Left lung (tissue), 4 donors: ENCODE measurements at regions not wholly inside any gene's neighbourhood (a gene's known extent, or its start where the extent isn't known, plus 50 kb on each side); places are given as distances from the start of the nearest gene placed in this dataset.
A peak's percentile ranks its signal among the peaks of the same experiment; 100 is the strongest.

ENCODE experiments used
- ATAC-seq: fragments of 200-7000 bp; cut with Tn5 transposase; one replicate; pipeline ENCODE4 v1.9.1; 2020; ENCODE audit warnings: moderate library complexity
- DNase-seq, 4 donors: peaks; one replicate each; pipeline ENCODE4 v3.0.0-alpha.2; 2013 to 2020
- H3K27ac ChIP-seq, 2 donors: fragments of 200-600 bp; sonication (generic) in 1 of 2; one replicate each; pipeline versions ENCODE4 v1.5.0 to v1.8.0; 2020 to 2021
- H3K27me3 ChIP-seq, 2 donors: fragments of 200-600 bp; sonication (generic) in 1 of 2; one replicate each; pipeline versions ENCODE4 v1.5.0 to v1.8.0; 2020 to 2021
- H3K36me3 ChIP-seq, 2 donors: fragments of 200-600 bp; sonication (generic) in 1 of 2; one replicate each; pipeline versions ENCODE4 v1.5.0 to v1.8.0; 2020 to 2021
- H3K4me1 ChIP-seq, 2 donors: fragments of 200-600 bp; one replicate each; pipeline ENCODE4 v1.8.0; 2021
- H3K4me3 ChIP-seq, 2 donors: fragments of 200-600 bp; sonication (generic) in 1 of 2; one replicate each; pipeline versions ENCODE4 v1.5.0 to v1.8.0; 2020 to 2021; ENCODE audit warnings: mild to moderate bottlenecking in 1 of 2
- H3K9me3 ChIP-seq, 2 donors: fragments of 200-600 bp; sonication (generic) in 1 of 2; one replicate each; pipeline versions ENCODE4 v1.5.0 to v1.8.0; 2020 to 2021
- CTCF ChIP-seq, 2 donors: fragments of 200-600 bp; sonication (generic) in 1 of 2; IDR thresholded peaks; one replicate each; pipeline versions ENCODE4 v1.5.0 to v1.8.0; 2021; ENCODE audit warnings: antibody characterized with exemption in 2 of 2
- intact Hi-C, 2 donors: fragments of 100-400 bp; cut with DNase I; formaldehyde crosslinking; loops; one replicate each; pipeline versions ENCODE4 v1.11.2 to v1.14.2; 2022
- donor health status: DM: no; HTN: yes; CAD: no.
- donor health status: DM: no; HTN: no; CAD: no.

DNA sequence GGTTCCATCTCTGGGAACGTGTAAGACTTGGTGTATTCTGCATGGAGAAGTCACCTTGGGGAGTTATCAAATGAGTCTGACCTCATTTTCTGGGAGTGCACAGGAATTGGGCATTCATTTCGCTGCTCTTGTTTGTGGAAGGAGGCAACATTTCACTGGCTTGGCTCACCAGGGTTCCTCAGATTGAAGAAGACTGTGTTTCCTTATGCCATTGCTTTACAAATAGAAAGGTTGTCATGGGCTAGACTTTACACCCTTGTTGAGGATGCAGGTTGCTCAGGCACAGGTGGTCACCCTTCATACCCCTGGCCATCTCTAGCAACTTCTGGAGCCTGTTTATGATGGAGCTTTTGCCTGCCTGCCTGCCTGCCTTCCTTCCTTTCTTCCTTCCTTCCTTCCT lies 114.4 kb downstream of the AASDH start:
- H3K27me3 ChIP-seq, result no peaks in the 10 kb centered on the region
- no peaks in the 10 kb centered on the region for H3K4me1 ChIP-seq
- H3K27ac ChIP-seq, result no peak overlapping the region
- no peak for TF ChIP-seq CTCF (IDR thresholded peaks at IDR 0.05)
- intact Hi-C loops, result no loop called here
- H3K36me3 ChIP-seq, result no peaks in the 10 kb centered on the region
- DNase-seq (no peak), ATAC-seq (no peak)
- H3K4me3 ChIP-seq, result no peak overlapping the region
- no peaks in the 10 kb centered on the region for H3K9me3 ChIP-seq

DNA sequence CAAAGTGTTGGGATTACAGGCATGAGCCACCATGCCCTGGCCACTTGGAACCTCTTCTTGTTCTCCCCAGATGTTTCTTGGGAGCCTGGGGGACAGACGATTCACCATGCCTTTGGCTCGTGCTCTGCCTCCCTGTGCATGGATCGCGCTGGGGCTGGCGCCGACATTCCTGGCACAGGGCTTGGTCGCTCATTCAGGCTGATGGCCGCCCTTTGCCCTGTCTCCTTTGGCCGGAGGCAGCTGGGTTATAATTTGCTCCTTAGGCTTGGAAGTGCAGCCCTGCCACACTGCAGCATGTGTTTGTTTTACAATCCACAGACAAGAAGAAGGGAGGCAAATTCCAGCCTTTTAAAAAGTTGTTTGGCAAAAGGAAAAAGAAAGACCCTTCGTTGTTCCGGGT lies 115.3 kb downstream of the AASDH start:
- peak in 1 of 4 donors; percentile 74 for DNase-seq
- no peak overlapping the region for H3K4me3 ChIP-seq
- H3K4me1 ChIP-seq, result no peaks in the 10 kb centered on the region
- no peaks in the 10 kb centered on the region for H3K27me3 ChIP-seq
- no peaks in the 10 kb centered on the region for H3K9me3 ChIP-seq
- no peak for ATAC-seq
- TF ChIP-seq CTCF (IDR thresholded peaks at IDR 0.05), result no peak
- intact Hi-C loops, result no loop called here
- H3K36me3 ChIP-seq, result no peaks in the 10 kb centered on the region
- no peak overlapping the region for H3K27ac ChIP-seq

DNA sequence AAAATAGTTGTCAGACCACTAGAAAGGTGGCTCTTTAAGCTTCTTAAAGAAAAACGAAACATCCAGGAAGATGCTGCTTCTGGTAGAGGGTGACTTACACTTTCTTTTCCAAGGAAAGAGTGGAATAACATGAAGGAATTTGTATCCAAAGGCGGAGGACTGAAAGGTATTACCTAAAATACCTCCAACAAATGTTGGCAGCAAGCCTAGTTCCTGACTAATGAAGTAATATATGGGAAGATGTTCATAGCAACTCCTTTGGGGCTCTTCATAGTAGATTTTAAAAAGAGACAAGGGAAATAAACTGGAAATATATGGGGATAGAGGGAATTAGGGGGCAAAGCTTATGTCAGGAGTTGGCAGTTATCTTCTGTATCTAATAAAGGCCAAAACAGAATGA lies 116.2 kb downstream of the AASDH start:
- no peaks in the 10 kb centered on the region for H3K9me3 ChIP-seq
- no peaks in the 10 kb centered on the region for H3K36me3 ChIP-seq
- H3K4me1 ChIP-seq, result no peaks in the 10 kb centered on the region
- H3K27ac ChIP-seq, result no peak overlapping the region
- TF ChIP-seq CTCF (IDR thresholded peaks at IDR 0.05), result no peak
- DNase-seq (no peak), ATAC-seq (no peak)
- intact Hi-C loops, result no loop called here
- no peak overlapping the region for H3K4me3 ChIP-seq
- H3K27me3 ChIP-seq, result no peaks in the 10 kb centered on the region

- no peak for DNase-seq
- H3K9me3 ChIP-seq, result no peaks in the 10 kb centered on the region
- no peak overlapping the region for H3K27ac ChIP-seq
- H3K4me1 ChIP-seq, result no peaks in the 10 kb centered on the region
- H3K4me3 ChIP-seq, result no peak overlapping the region
- intact Hi-C loops, result no loop called here
- no peaks in the 10 kb centered on the region for H3K27me3 ChIP-seq
- H3K36me3 ChIP-seq, result no peaks in the 10 kb centered on the region
- TF ChIP-seq CTCF (IDR thresholded peaks at IDR 0.05), result no peak
- no peak for ATAC-seq
Measured at GRCh38 chr4:56267558-56267957, 119.7 kb downstream of the AASDH start.

GRCh38 chr4:56264873-56265272 lies 122.4 kb downstream of the AASDH start:
- H3K4me1 ChIP-seq, result no peaks in the 10 kb centered on the region
- ATAC-seq, result no peak

More at GRCh38 chr4:56264873-56265272, 122.4 kb downstream of the AASDH start:
- no peak for DNase-seq
- no peaks in the 10 kb centered on the region for H3K9me3 ChIP-seq
- no peaks in the 10 kb centered on the region for H3K27me3 ChIP-seq
- no peak overlapping the region for H3K4me3 ChIP-seq
- intact Hi-C loops, result no loop called here
- H3K36me3 ChIP-seq, result no peaks in the 10 kb centered on the region
- no peak overlapping the region for H3K27ac ChIP-seq
- no peak for TF ChIP-seq CTCF (IDR thresholded peaks at IDR 0.05)
